Neuronal stem cell (in vitro differentiated cells): ENCODE measurements at regions not wholly inside any gene's neighbourhood (a gene's known extent, or its start where the extent isn't known, plus 50 kb on each side); places are given as distances from the start of the nearest gene placed in this dataset.

ENCODE experiments used
- DNase-seq: peaks from one replicate; pipeline ENCODE4 v3.0.0-alpha.2; 2013; ENCODE audit warnings: low spot score
- H2AFZ ChIP-seq: one replicate; pipeline ENCODE4 v1.6.1; 2013; ENCODE audit warnings: mild to moderate bottlenecking, low read length, inconsistent platforms
- H2AK5ac ChIP-seq: 2 replicates; pipeline ENCODE4 v1.6.1; 2013; ENCODE audit warnings: low read depth, mild to moderate bottlenecking, inconsistent platforms, low read length, moderate library complexity, mixed read lengths
- H2BK120ac ChIP-seq: 2 replicates; pipeline ENCODE4 v1.6.1; 2013; ENCODE audit warnings: low read depth, mild to moderate bottlenecking, inconsistent platforms, low read length, moderate library complexity, mixed read lengths
- H2BK12ac ChIP-seq: one replicate; pipeline ENCODE4 v1.6.1; 2013; ENCODE audit warnings: low read length, inconsistent platforms
- H2BK15ac ChIP-seq: 2 replicates; pipeline ENCODE4 v1.6.1; 2013; ENCODE audit warnings: mild to moderate bottlenecking, low read length, inconsistent platforms, mixed read lengths
- H2BK5ac ChIP-seq: one replicate; pipeline ENCODE4 v1.6.1; 2013; ENCODE audit warnings: inconsistent platforms, mild to moderate bottlenecking, low read length, moderate library complexity
- H3K14ac ChIP-seq: one replicate; pipeline ENCODE4 v1.6.1; 2013; ENCODE audit warnings: low read length, inconsistent platforms
- H3K18ac ChIP-seq: 2 replicates; pipeline ENCODE4 v1.6.1; 2013; ENCODE audit warnings: low read length, inconsistent platforms
- H3K23ac ChIP-seq: 2 replicates; pipeline ENCODE4 v1.6.1; 2013; ENCODE audit warnings: low read depth, mild to moderate bottlenecking, mixed read lengths, low read length, inconsistent platforms; ENCODE audit not compliant: poor library complexity
- H3K27ac ChIP-seq: replicated peaks from 3 replicates; pipeline ENCODE4 v1.5.1; 2013; ENCODE audit warnings: low read length, inconsistent platforms
- H3K27me3 ChIP-seq, 3 experiments: 2 replicates each; pipeline ENCODE4 v1.6.1; 2013; ENCODE audit warnings: low read length in 3 of 3, mild to moderate bottlenecking in 2 of 3, inconsistent platforms in 1 of 3, low read depth in 1 of 3, mixed read lengths in 1 of 3, moderate library complexity in 1 of 3; ENCODE audit not compliant: control insufficient read depth in 3 of 3, insufficient read depth in 3 of 3
- H3K36me3 ChIP-seq, 2 donors: replicated peaks in 1 of 2; 2 replicates each; pipeline ENCODE4 v1.6.1; 2013; ENCODE audit warnings: low read length in 2 of 2; ENCODE audit not compliant: control insufficient read depth in 2 of 2, insufficient read depth in 2 of 2
- H3K4ac ChIP-seq: 2 replicates; pipeline ENCODE4 v1.6.1; 2013; ENCODE audit warnings: inconsistent platforms, mild to moderate bottlenecking, low read length, moderate library complexity
- H3K4me1 ChIP-seq, 2 donors: 1 replicate in 1 of 2; 2 replicates in 1 of 2; pipeline ENCODE4 v1.6.1; 2013; ENCODE audit warnings: low read length in 2 of 2, low read depth in 1 of 2; ENCODE audit not compliant: control insufficient read depth in 2 of 2, insufficient read depth in 1 of 2
- H3K4me2 ChIP-seq: one replicate; pipeline ENCODE4 v1.6.1; 2013; ENCODE audit warnings: mild to moderate bottlenecking, low read length, inconsistent platforms; ENCODE audit not compliant: insufficient read depth, poor library complexity, severe bottlenecking
- H3K4me3 ChIP-seq, 2 donors: 2 replicates each; pipeline ENCODE4 v1.5.1; 2013; ENCODE audit warnings: low read length in 2 of 2, mild to moderate bottlenecking in 2 of 2, inconsistent platforms in 1 of 2, moderate library complexity in 1 of 2
- H3K79me1 ChIP-seq: one replicate; pipeline ENCODE4 v1.6.1; 2013; ENCODE audit warnings: low read depth, mild to moderate bottlenecking, inconsistent platforms, low read length, moderate library complexity
- H3K9ac ChIP-seq: one replicate; pipeline ENCODE4 v1.6.1; 2013; ENCODE audit warnings: mild to moderate bottlenecking, low read depth, low read length, inconsistent platforms; ENCODE audit not compliant: poor library complexity
- H3K9me3 ChIP-seq, 2 donors: replicated peaks in 1 of 2; 2 replicates each; pipeline versions ENCODE3 to v1.6.1; 2013; ENCODE audit warnings: low read length in 2 of 2, mild to moderate bottlenecking in 2 of 2, inconsistent platforms in 1 of 2, low read depth in 1 of 2, mixed read lengths in 1 of 2, moderate library complexity in 1 of 2; ENCODE audit not compliant: control insufficient read depth in 2 of 2, insufficient read depth in 1 of 2
- H4K8ac ChIP-seq: one replicate; pipeline ENCODE4 v1.6.1; 2013; ENCODE audit warnings: low read depth, mild to moderate bottlenecking, inconsistent platforms, low read length, moderate library complexity
- H4K91ac ChIP-seq: one replicate; pipeline ENCODE4 v1.6.1; 2013; ENCODE audit warnings: low read length, low read depth, mild to moderate bottlenecking, inconsistent platforms; ENCODE audit not compliant: poor library complexity
- WGBS, 2 donors: extraction: QIAGEN DNeasy Blood & Tissue Kit; methylation state at CpG; one replicate each; pipeline ENCODE4 v1.1.7; 2013; ENCODE audit warnings: missing lambda C conversion rate in 2 of 2, mixed read lengths in 1 of 2; ENCODE audit not compliant: insufficient read length in 2 of 2, insufficient replicate concordance in 1 of 2; ENCODE audit errors: extremely low coverage in 2 of 2; 5-methylcytosine and 5-hydroxymethylcytosine counted together

DNA sequence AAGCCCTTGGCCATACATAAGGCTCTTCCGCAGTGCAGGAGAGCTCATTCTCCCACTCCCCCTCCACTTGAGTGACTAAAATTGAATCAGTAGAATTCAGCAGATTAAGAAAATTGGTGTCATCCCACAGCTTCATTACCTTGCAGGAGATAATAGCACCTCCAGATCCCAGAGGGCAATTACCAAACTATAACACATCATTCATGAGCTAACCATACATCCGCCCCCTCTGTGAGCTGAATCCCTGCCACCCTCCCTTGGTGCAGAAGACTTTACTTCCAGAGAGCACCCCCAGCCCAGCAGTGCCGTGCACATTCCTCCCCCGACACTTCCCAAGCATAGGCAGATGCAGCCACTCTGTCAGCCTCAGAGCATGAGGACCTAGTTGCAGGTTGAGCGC lies 496.5 kb upstream of the B3GAT1 start:
- Histone ChIP-seq H2BK15ac (no peak overlapping the region), H2BK5ac (no peak overlapping the region), H2BK12ac (no peak overlapping the region), H3K9ac (no peak overlapping the region), H3K79me1 (no peaks in the 10 kb centered on the region), H3K4me2 (no peak overlapping the region), H2BK120ac (no peak overlapping the region), H3K4me3 (no peak overlapping the region), H3K27ac (no peak overlapping the region), H3K27me3 (peaks cover 0 to 4% (median 0%) of the 10 kb centered on the region in 3 experiments), H3K23ac (no peak overlapping the region), H2AFZ (no peak overlapping the region), H3K14ac (no peak overlapping the region), H2AK5ac (no peak overlapping the region), H4K91ac (no peak overlapping the region), H3K36me3 (no peaks in the 10 kb centered on the region), H4K8ac (no peak overlapping the region), H3K9me3 (no peaks in the 10 kb centered on the region), H3K4me1 (no peaks in the 10 kb centered on the region), H3K4ac (no peak overlapping the region), H3K18ac (no peak overlapping the region)
- no peak for DNase-seq
- no CpG with 5 or more reads among the region's 5 CpGs for WGBS, 2 donors

- Histone ChIP-seq H3K18ac (no peak overlapping the region), H2AFZ (no peak overlapping the region), H2BK15ac (no peak overlapping the region), H3K9ac (no peak overlapping the region), H3K79me1 (no peaks in the 10 kb centered on the region), H3K9me3 (no peaks in the 10 kb centered on the region), H3K4me1 (no peaks in the 10 kb centered on the region), H2BK5ac (no peak overlapping the region), H2BK12ac (no peak overlapping the region), H2AK5ac (no peak overlapping the region), H4K8ac (no peak overlapping the region), H3K4me3 (no peak overlapping the region), H3K4me2 (no peak overlapping the region), H3K4ac (no peak overlapping the region), H3K14ac (no peak overlapping the region), H3K27me3 (no peaks in the 10 kb centered on the region), H3K23ac (no peak overlapping the region), H2BK120ac (no peak overlapping the region), H3K27ac (no peak overlapping the region), H3K36me3 (no peaks in the 10 kb centered on the region), H4K91ac (no peak overlapping the region)
- WGBS, 2 donors, result no CpG with 5 or more reads among the region's 5 CpGs
- DNase-seq, result no peak
Observed at GRCh38 chr11:134907636-134908035, 495.6 kb upstream of the B3GAT1 start.

DNA sequence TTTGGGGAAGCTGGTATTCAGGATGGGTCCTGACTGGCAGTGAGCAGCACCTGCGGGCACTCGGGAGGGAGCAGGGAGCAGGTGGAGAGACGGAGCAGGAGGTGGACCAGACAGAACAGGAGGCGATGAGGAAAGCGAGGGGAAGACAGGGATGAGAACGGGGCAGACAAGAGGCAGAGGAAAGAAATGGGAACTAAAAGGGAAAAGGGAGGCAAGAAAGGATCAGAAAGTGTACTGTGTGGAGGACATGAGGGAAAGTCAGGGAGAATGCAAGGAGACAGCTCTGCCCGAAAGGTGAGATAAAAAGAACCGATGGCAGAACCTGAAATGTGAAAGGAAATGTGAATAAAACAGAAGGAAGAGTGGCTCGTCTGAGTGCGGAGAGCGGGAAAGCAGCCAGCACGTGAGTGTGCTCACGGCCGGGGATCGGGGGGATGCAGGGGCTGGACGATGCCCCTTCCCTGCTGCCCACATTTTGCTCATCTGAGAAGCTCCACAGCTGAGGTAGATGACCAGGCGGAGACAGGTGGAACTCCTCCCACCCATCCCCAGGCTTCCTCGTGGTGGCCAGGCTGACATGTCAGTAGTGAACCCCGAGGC lies 494.4 kb upstream of the B3GAT1 start:
- Histone ChIP-seq H3K4me3 (no peak overlapping the region), H3K4me1 (peaks cover 0 to 2% of the 10 kb centered on the region in 2 donors), H3K36me3 (no peaks in the 10 kb centered on the region), H3K18ac (no peak overlapping the region), H3K23ac (no peak overlapping the region), H2BK12ac (no peak overlapping the region), H4K91ac (no peak overlapping the region), H2AFZ (no peak overlapping the region), H2AK5ac (no peak overlapping the region), H3K79me1 (no peaks in the 10 kb centered on the region), H3K14ac (no peak overlapping the region), H3K27me3 (no peaks in the 10 kb centered on the region), H3K27ac (no peak overlapping the region), H2BK5ac (no peak overlapping the region), H3K4me2 (no peak overlapping the region), H2BK120ac (no peak overlapping the region), H3K9me3 (no peaks in the 10 kb centered on the region), H3K4ac (no peak overlapping the region), H4K8ac (no peak overlapping the region), H2BK15ac (no peak overlapping the region), H3K9ac (no peak overlapping the region)
- WGBS, 2 donors, result no CpG with 5 or more reads among the region's 19 CpGs
- DNase-seq, result no peak

GRCh38 chr11:134905928-134906327 lies 493.9 kb upstream of the B3GAT1 start:
- Histone ChIP-seq H3K14ac (no peak overlapping the region), H2BK120ac (no peak overlapping the region), H4K8ac (no peak overlapping the region), H2BK12ac (no peak overlapping the region), H2BK15ac (no peak overlapping the region), H2AFZ (no peak overlapping the region), H3K4me1 (peaks cover 0 to 3% of the 10 kb centered on the region in 2 donors), H3K4ac (no peak overlapping the region), H3K79me1 (no peaks in the 10 kb centered on the region), H3K36me3 (no peaks in the 10 kb centered on the region), H3K4me3 (no peak overlapping the region), H4K91ac (no peak overlapping the region), H3K9me3 (no peaks in the 10 kb centered on the region), H2AK5ac (no peak overlapping the region), H3K4me2 (no peak overlapping the region), H3K18ac (no peak overlapping the region), H3K27ac (no peak overlapping the region), H2BK5ac (no peak overlapping the region), H3K23ac (no peak overlapping the region), H3K9ac (no peak overlapping the region), H3K27me3 (no peaks in the 10 kb centered on the region)
- no peak for DNase-seq
- WGBS, 2 donors, result no CpG with 5 or more reads among the region's 14 CpGs
